ENCODE measurements at regions not wholly inside any gene's neighbourhood (a gene's known extent, or its start where the extent isn't known, plus 50 kb on each side); places are given as distances from the start of the nearest gene placed in this dataset.
A peak's percentile ranks its signal among the peaks of the same experiment; 100 is the strongest.
"Not testable (repeated sequence)": the region's sequence is repeated elsewhere in the genome, so short reads cannot be mapped to it uniquely, and the experiment has no call there.

DNA sequence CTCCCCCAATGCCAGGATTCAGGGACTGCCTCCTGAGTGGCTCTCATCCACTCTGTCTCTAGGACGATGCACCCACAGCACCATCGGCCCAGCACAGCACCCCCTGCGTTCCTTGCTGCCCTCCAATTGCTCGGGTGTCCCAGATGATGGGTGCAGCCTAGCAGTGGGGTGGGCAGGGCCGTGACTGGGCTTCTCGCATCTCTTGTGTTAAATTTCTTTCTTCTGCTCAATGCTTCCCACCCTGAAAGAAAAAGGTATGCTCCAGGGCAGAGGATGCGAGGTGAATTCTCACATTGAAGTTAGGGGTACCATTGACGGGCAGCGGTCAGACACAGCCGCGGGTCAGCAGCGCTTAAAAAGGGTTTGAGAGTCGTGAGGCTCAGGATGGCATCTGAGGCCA is 232.4 kb upstream of the SGCG start:
- intact Hi-C loops (cut with DNase I) = loop anchor here in 1 of 10 donors (10.0 kb wide), 1 partner anchor 1416 kb away; no protein-coding TSS in a partner anchor

GRCh38 chr13:22952018-22952417 is 228.8 kb upstream of the SGCG start:
- H3K36me3 ChIP-seq; H3K4me3 ChIP-seq; H3K27me3 ChIP-seq; H3K4me1 ChIP-seq; intact Hi-C loops (cut with DNase I); DNase-seq; H3K27ac ChIP-seq; ATAC-seq: not testable (repeated sequence)
- H3K9me3 ChIP-seq = peaks cover 0 to 24% (median 9%) of the 10 kb centered on the region in 11 donors

More for the DNA sequence above, 232.4 kb upstream of the SGCG start:
- H3K36me3 ChIP-seq = no peaks in the 10 kb centered on the region
- no peaks in the 10 kb centered on the region for H3K4me1 ChIP-seq
- peaks cover 0 to 24% (median 9%) of the 10 kb centered on the region in 11 donors for H3K9me3 ChIP-seq
- no peak for TF ChIP-seq CTCF (IDR thresholded peaks at IDR 0.05)
- H3K27ac ChIP-seq = no peak overlapping the region
- ATAC-seq (no peak), DNase-seq (no peak)
- no peak overlapping the region for H3K4me3 ChIP-seq
- WGBS, 2 donors = 80 to 91% methylated on average over 13 of the region's 13 CpGs
- peaks cover 0 to 10% (median 0%) of the 10 kb centered on the region in 7 donors for H3K27me3 ChIP-seq

DNA sequence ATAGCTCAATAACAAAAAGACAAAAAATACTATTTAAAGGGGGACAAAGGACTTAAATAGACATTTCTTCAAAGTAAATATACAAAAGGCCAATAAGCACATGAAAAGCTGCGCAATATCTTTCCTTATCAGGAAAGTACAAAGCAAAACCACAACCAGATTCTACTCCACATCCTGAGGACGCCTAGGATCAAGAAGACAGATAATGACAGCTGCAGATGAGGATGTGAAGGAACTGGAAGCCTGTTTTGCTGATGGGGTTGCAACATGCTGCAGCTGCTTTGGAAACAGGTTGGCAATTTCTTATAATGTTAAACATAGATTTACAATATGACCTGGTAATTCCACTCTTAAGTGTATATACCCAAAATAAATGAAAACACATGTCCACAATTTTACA is 225.6 kb upstream of the SGCG start:
- 39 to 60% methylated on average over 2 of the region's 2 CpGs for WGBS, 2 donors
- H3K36me3 ChIP-seq; ATAC-seq; H3K4me3 ChIP-seq; H3K4me1 ChIP-seq; H3K27ac ChIP-seq; intact Hi-C loops (cut with DNase I); H3K27me3 ChIP-seq; DNase-seq: not testable (repeated sequence)
- peaks cover 0 to 24% (median 9%) of the 10 kb centered on the region in 11 donors for H3K9me3 ChIP-seq

DNA sequence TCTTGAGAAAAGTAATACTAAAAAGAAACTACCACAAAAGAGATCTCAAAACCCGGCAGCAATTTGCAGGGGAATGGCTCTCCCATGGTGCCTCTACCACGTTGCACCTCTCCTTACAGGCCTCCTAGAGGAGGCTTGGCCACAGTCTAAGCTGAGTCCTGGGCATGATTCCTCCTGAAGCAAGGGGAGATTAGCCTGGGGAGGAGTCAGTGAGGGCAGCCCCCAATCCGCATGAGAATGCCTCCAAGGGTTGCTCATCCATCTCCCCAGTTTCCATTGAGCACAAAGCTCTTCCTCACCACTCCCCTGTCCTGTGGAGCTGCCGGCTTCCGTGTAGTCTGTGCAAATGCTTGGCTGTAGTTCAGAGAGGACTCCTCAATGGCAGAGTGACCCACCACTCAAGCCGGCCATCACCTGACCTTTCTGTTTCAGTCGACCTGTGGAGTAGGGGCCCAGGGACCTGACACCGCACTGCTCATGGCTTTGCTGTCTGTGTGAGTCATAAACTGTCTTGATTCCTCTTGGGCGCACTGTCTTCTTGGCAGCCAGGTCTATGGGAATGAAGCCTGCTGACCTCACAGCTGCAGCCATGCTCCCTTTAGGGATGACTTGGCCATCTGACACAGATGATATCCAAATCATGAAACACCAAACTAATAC is 224.2 kb upstream of the SGCG start:
- intact Hi-C loops (cut with DNase I); H3K27me3 ChIP-seq; H3K4me1 ChIP-seq; DNase-seq; H3K4me3 ChIP-seq; H3K36me3 ChIP-seq; H3K27ac ChIP-seq: not testable (repeated sequence)
- ATAC-seq = peak in 5 of 8 donors; percentile 49 to 74 (median 61)
- 69 to 75% methylated on average over 9 of the region's 9 CpGs for WGBS, 2 donors
- peaks cover 0 to 14% (median 7%) of the 10 kb centered on the region in 11 donors for H3K9me3 ChIP-seq

DNA sequence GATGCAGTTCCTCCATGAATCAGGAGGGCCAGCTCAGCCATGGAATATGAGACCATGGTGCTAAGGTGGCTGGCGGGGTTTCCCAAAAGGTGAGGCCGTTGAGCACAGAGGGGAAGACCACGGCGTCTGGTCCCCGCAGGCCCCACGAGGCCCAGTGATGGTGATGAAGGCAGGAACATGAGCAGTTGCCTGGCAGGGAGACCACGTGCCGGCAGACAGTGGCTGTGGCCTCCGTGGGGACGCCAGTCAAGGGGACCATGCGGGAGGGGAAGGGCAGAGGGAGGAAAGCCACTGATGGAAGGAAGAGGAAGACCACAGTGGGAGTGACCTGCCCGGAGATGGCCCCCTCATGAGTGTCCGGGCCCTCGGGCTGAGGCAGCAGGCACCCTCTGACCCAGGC is 220.9 kb upstream of the SGCG start:
- ATAC-seq; intact Hi-C loops (cut with DNase I); H3K9me3 ChIP-seq; H3K4me1 ChIP-seq; H3K36me3 ChIP-seq; H3K27ac ChIP-seq; DNase-seq; H3K4me3 ChIP-seq: not testable (repeated sequence)
- H3K27me3 ChIP-seq = peaks cover 0 to 12% (median 0%) of the 10 kb centered on the region in 7 donors
- WGBS, 2 donors = 89 to 95% methylated on average over 6 to 13 of the region's 14 CpGs

DNA sequence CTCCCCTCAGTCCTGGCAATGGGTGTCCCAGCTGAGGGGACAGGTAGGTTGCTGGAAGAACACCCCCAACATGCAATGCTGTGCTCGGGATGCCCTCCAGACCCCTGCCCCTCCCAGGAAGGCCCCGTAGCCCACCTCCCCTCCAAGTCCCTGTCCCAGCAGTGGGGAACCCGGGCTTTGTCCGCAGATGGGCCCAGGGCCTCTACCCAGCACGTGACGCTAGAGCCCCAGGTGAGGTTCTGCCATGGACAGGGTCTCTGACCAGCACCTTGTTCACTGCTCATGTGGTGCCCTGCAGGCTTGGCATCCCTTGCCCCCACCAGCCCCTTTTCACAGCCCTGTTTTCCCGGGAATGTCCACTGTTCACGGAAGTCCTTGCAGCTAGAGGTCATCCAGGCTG is 220.0 kb upstream of the SGCG start:
- ATAC-seq (no peak), DNase-seq (no peak)
- no peaks in the 10 kb centered on the region for H3K36me3 ChIP-seq
- H3K9me3 ChIP-seq = no peaks in the 10 kb centered on the region
- intact Hi-C loops (cut with DNase I) = no loop called here
- TF ChIP-seq CTCF (IDR thresholded peaks at IDR 0.05) = no peak
- peaks cover 0 to 12% (median 0%) of the 10 kb centered on the region in 7 donors for H3K27me3 ChIP-seq
- no peaks in the 10 kb centered on the region for H3K4me1 ChIP-seq
- WGBS, 2 donors = 90 to 93% methylated on average over 8 of the region's 8 CpGs
- no peak overlapping the region for H3K27ac ChIP-seq
- H3K4me3 ChIP-seq = no peak overlapping the region

DNA sequence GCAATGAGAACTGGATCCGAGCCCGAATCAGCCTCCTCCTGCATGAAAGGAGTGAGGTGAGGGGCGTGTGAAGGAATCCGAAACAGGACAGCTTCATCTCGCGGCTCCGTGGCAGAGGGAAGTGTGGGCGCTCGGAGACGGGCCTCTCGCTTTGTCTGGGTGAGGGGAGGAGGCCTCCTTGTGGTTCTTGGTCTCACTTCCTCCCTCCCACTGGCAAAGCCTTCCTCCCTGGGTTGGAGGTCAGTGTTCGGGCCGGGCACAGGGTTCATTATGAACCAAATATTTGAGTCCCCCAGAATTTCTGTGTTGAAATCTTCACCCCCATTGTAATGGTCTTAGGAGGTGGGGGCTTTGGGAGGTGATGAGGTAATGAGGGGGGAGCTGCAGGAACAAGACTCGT is 219.4 kb upstream of the SGCG start:
- H3K36me3 ChIP-seq; DNase-seq; H3K4me1 ChIP-seq; H3K27ac ChIP-seq; ATAC-seq; H3K4me3 ChIP-seq; H3K9me3 ChIP-seq; intact Hi-C loops (cut with DNase I): not testable (repeated sequence)
- 88 to 91% methylated on average over 8 to 11 of the region's 14 CpGs for WGBS, 2 donors
- H3K27me3 ChIP-seq = peaks cover 0 to 12% (median 0%) of the 10 kb centered on the region in 7 donors
